Cardiac septum (tissue), 1 donor: ENCODE measurements at regions not wholly inside any gene's neighbourhood (a gene's known extent, or its start where the extent isn't known, plus 50 kb on each side); places are given as distances from the start of the nearest gene placed in this dataset.

ENCODE experiments used
- DNase-seq: peaks from one replicate; pipeline ENCODE4 v3.0.0-alpha.2; 2020; ENCODE audit warnings: low spot score
- intact Hi-C: fragments of 100-400 bp; cut with DNase I; formaldehyde crosslinking; loops from one replicate; pipeline ENCODE4 v1.14.0; 2022
- donor health status: DM: no; HTN: no; CAD: no.

GRCh38 chr1:229190057-229190575 lies 80.8 kb upstream of the RAB4A start:
- no peak for DNase-seq
- intact Hi-C loops = no loop called here

- intact Hi-C loops = no loop called here
- DNase-seq = no peak
Measured at GRCh38 chr1:229191066-229191674, 79.7 kb upstream of the RAB4A start.

GRCh38 chr1:229192031-229192430 lies 78.9 kb upstream of the RAB4A start:
- DNase-seq = no peak
- intact Hi-C loops = no loop called here

GRCh38 chr1:229192853-229193252 lies 78.1 kb upstream of the RAB4A start:
- DNase-seq = no peak
- intact Hi-C loops = no loop called here

GRCh38 chr1:229194096-229194495 lies 76.8 kb upstream of the RAB4A start:
- DNase-seq = no peak
- intact Hi-C loops = no loop called here

GRCh38 chr1:229195246-229195645 lies 75.7 kb upstream of the RAB4A start:
- intact Hi-C loops = no loop called here
- DNase-seq = no peak

- intact Hi-C loops = no loop called here
- no peak for DNase-seq
Measured at GRCh38 chr1:229196404-229197264, 74.3 kb upstream of the RAB4A start.

- intact Hi-C loops = no loop called here
Measured at GRCh38 chr1:229197265-229197585, 73.7 kb upstream of the RAB4A start.

GRCh38 chr1:229199261-229200243 lies 71.4 kb upstream of the RAB4A start:
- intact Hi-C loops = no loop called here
- DNase-seq = peak; percentile 77

More at GRCh38 chr1:229197265-229197585, 73.7 kb upstream of the RAB4A start:
- no peak for DNase-seq

GRCh38 chr1:229203030-229203751 lies 67.7 kb upstream of the RAB4A start:
- no peak for DNase-seq
- intact Hi-C loops = no loop called here

- intact Hi-C loops = no loop called here
- no peak for DNase-seq
Measured at GRCh38 chr1:229203991-229204632, 66.8 kb upstream of the RAB4A start.

GRCh38 chr1:229204921-229205777 lies 65.8 kb upstream of the RAB4A start:
- no peak for DNase-seq
- intact Hi-C loops = no loop called here

GRCh38 chr1:229205854-229206253 lies 65.1 kb upstream of the RAB4A start:
- no peak for DNase-seq

GRCh38 chr1:229207916-229208315 lies 63.0 kb upstream of the RAB4A start:
- intact Hi-C loops = no loop called here
- DNase-seq = no peak

More at GRCh38 chr1:229205854-229206253, 65.1 kb upstream of the RAB4A start:
- intact Hi-C loops = no loop called here

- intact Hi-C loops = no loop called here
- DNase-seq = no peak
Measured at GRCh38 chr1:229208481-229208880, 62.4 kb upstream of the RAB4A start.

- no peak for DNase-seq
- intact Hi-C loops = no loop called here
Measured at GRCh38 chr1:229209386-229209785, 61.5 kb upstream of the RAB4A start.

GRCh38 chr1:229209816-229210215 lies 61.1 kb upstream of the RAB4A start:
- no peak for DNase-seq
- intact Hi-C loops = no loop called here

- intact Hi-C loops = no loop called here
- DNase-seq = no peak
Measured at GRCh38 chr1:229210844-229211243, 60.1 kb upstream of the RAB4A start.
